ENCODE measurements at regions not wholly inside any gene's neighbourhood (a gene's known extent, or its start where the extent isn't known, plus 50 kb on each side); places are given as distances from the start of the nearest gene placed in this dataset.

DNA sequence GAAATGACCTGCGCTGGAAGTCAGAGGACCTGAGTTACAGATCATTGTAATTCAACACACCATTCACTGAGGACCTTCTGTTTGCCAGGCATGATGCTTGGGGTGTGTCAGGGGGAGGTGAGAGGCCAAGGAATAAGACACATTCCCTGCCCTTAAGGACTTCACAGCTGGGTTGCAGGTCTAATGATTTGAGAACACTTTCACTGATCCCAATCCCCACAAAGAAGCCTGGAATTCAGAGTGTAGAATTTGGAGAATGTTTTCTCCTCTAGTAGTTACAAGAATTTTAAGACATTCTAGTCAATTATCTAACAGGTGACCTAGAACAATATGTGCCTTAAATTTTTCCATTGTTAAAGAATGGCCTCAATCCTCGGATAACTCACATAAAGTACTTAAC lies 322.4 kb downstream of the TNS1 start:
- TF ChIP-seq, protein P1, sequence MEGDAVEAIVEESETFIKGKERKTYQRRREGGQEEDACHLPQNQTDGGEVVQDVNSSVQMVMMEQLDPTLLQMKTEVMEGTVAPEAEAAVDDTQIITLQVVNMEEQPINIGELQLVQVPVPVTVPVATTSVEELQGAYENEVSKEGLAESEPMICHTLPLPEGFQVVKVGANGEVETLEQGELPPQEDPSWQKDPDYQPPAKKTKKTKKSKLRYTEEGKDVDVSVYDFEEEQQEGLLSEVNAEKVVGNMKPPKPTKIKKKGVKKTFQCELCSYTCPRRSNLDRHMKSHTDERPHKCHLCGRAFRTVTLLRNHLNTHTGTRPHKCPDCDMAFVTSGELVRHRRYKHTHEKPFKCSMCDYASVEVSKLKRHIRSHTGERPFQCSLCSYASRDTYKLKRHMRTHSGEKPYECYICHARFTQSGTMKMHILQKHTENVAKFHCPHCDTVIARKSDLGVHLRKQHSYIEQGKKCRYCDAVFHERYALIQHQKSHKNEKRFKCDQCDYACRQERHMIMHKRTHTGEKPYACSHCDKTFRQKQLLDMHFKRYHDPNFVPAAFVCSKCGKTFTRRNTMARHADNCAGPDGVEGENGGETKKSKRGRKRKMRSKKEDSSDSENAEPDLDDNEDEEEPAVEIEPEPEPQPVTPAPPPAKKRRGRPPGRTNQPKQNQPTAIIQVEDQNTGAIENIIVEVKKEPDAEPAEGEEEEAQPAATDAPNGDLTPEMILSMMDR (IDR thresholded peaks at IDR 0.05), result no peak
- no peak for TF ChIP-seq POLR2A (IDR thresholded peaks at IDR 0.05)

Measured in testis (tissue), 2 donors.